ENCODE measurements at regions not wholly inside any gene's neighbourhood (a gene's known extent, or its start where the extent isn't known, plus 50 kb on each side); places are given as distances from the start of the nearest gene placed in this dataset.
A peak's percentile ranks its signal among the peaks of the same experiment; 100 is the strongest.

DNA sequence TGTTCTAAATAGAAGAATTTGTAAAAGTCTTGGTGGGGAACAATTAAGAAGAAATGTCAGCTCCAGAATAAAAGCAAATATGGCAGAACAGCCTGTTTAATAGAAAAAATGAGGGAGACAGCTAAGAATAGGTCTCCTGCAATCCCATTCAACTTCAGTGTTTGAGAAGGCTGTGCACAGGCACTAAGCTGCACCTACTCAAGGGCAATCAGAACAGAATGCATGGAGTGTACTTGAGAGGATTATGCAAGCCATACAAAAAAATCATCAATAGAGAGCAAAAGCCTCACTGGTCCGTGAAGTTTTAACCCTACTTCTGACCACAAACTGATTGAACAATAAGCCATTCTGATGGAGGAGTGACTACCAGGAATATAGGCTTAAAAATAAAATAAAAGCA, 690.7 kb upstream of the PCDH15 start:
- no peak for DNase-seq

DNA sequence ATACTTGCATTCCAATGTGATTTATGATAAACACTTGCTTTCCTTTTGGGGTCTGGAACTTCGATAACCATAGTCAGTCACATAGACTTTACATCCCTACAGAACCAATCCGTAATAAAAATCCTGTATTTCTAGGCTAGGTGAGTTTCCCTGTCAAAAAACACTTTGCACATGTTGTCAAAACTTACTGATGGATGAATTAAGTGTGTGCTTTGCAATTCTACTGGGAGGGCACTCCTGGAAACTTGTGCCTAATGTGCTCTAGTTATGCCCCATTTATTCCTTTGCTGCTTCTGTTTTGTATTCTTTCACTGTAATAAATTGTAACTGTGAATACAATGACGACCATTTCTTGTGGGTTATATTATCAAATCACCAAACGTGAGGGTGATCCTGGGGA, 684.8 kb upstream of the PCDH15 start:
- DNase-seq: no peak

DNA sequence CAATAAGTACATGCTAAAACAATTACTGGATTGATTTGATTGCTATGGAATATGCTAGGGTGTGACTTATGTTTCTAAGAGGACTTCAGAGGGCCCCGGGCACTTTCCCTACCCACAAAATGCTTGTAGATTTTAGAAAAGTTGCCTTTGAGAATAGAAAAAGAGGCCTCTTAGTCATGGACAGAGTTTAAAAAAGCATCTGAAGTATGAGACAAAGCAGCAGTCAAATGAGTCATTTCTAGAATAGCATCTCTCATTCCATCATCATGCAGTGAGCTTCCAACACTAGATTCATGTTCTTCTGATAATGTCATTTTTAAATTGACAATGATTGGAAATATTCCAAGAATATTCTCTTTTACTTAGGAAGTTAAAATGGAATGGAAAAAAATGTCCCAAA, 675.1 kb upstream of the PCDH15 start:
- DNase-seq: no peak

DNA sequence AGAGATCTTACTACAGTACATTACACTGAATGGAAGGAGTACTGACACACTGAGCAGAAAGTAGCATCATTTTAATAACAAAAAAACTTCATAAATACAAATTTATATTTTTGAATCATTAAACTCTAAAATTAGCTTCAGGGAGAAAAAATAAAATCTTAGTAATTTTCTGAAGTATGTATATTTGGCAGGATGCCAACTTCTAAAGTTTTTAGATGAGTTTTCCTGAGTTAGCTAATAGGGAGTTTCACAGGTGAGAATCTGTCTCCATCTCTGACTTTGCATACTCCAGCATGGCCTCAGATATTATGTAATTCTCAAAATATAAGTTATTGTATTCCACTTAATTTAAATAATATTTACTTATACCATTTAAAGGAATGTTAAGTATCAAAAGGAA, 673.2 kb upstream of the PCDH15 start:
- DNase-seq: no peak

DNA sequence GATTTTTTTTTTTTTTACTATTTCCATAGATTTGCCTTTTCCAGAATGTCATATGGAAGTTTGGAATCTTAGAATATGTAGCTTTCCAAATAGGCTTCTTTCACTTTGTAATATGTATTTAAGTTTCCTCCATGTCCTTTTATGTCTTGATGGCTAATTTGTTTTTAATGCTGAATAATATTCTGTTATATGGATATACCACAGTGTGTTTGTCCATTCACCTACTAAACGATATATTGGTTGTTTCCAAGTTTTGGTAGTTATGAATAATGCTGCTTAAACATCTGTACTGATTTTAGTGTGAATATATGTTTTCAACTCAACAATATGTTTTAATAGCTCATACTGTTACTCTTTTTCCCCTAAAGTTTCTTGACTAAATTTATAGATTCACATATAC, 669.8 kb upstream of the PCDH15 start:
- no peak for DNase-seq

DNA sequence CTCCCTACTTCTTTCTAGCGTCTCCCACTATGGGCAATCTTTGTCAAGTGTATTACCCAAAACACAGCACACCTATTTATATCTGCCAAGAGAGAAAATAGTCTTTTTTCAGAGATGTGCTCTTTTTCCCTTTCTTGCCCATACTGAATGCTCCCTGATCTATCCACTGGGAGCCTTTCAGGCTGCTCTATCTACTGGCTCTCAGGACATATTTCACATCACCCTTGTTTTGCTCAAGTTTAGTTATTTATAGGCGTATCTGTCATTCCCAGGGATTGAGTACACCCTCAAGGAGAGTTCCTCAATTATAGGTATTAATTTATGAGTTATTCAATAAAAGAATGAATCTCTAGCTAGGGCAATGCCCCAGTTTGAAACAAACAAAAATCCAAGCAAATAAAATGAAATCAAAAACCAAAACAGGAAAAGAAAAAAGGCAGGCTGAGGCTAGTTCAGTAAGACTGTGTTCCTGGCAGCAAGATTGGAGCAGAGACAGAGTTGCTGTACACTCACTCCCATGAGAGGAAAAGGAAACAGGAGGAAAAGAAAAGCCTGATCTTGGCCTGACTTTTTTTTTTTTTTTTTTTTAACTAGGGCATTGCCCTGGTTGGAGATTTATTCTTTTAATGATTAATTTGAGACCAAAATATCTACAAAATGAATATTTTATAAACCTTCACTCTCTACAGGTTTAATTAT, 665.9 kb upstream of the PCDH15 start:
- no peak for DNase-seq

DNA sequence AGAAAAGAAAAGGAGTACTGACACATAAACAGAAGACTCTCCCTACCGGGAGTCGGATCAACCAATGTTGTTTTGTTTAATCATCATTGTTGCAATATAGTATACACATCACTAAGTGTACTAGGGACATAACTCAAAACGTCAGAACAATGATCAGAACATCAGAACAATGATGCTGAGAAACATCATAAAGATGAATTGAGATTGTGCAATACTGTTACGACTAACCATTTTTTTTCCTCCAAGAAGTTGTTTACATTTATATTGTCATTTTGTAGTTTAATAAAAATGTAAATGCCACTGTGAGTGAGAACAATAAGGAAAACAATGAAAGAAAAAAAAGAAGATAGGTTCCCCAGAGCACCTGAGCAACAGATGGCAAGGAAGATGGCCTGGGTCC, 663.1 kb upstream of the PCDH15 start:
- no peak for DNase-seq

DNA sequence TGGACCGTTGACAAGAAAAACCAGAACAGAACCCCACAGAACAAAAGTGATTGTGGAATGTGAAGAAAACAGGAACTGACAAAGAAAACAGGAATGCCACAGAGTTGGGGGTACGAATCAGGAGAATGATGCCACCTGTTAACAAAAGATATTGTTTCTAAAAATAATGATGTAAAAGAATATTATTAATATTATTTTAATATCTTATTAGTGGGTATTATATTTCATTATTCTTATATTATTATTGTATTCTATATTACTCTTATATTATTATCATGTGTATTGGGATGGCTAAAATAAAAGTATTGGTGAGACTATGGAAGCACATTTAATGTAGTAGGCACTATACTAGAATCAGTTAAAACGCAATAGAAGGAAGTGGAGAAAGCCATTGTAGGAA, 659.0 kb upstream of the PCDH15 start:
- DNase-seq: no peak

DNA sequence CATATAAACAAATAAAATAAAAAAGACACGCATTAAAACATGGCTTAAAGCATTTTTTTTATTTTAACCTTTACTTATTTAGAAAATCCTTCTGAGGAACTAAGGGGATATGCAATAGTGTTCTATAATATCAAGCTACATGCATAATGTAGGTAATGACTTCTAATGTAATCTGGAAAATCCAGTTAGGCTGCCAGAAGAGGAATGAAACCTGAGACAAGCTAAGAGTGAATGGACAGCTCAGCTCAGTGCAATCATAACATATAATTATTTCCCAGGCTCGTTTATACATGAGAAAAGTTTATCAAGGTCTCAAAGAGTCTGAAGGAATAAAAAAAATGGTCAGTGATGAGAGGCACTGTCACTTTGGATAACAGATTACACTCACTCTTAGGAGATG, 649.0 kb upstream of the PCDH15 start:
- no peak for DNase-seq

DNA sequence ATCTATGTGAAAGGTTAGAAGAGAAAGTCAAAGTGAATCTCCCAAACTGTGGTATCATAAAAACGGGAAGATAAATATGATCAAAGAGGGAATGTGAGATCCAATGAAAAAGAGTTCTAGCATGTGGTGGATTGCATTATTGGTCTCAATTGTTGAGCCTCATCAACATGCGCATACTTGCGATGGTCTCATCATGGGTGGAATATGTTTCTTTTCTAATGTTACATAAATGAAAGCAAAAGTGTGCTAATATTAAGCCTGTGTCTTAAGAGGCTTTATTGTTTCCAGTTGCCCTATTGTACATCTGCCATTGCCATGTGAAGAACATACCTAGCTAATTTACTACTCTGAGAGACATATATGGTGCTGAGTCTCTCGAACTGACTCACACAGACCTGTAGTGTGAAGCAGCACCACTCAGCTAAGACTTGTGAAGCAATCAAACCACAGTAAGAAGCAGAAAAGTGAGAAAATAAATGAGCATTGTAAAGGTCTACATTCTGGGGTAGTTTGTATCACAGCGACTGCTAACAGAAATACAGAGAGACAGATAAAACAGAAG, 645.5 kb upstream of the PCDH15 start:
- no peak for DNase-seq

DNA sequence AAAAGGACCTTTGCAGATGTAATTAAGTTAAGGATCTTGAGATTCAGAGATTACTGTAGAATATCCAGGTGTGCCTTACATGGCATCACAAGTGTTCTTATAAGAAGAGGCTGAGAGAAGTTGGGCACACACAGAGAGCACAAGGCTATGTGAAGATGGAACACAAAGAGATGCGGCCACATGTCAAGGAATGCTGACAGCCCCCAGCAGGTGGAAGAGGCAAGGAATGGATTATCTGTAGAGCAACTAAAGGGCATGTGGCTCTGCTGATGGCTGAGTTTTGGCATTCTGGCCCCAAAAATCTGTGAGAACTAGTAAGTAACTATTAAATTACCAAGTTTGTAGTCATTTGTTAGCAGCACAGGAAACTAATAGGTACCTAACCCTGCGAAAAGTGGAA, 640.7 kb upstream of the PCDH15 start:
- no peak for DNase-seq

DNA sequence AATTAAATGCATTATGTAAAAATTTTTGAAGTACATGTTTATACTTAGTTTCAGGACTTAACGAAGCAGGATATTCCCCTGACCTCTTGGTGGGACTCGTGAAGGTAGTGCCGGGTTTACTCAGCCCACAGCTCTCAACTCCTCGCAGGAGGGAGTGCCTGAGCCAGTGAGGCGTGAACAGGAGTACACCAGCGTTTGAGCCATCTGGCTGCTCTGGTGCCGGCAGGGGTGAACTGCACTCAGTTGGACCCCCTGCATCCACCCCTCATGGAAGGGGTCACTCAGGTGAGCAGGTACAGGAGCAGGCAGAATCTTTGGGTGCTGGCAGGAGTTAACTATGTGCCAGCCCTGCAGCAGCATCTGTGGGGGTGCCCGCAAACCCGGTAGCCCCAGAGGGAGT, 625.1 kb upstream of the PCDH15 start:
- no peak for DNase-seq

DNA sequence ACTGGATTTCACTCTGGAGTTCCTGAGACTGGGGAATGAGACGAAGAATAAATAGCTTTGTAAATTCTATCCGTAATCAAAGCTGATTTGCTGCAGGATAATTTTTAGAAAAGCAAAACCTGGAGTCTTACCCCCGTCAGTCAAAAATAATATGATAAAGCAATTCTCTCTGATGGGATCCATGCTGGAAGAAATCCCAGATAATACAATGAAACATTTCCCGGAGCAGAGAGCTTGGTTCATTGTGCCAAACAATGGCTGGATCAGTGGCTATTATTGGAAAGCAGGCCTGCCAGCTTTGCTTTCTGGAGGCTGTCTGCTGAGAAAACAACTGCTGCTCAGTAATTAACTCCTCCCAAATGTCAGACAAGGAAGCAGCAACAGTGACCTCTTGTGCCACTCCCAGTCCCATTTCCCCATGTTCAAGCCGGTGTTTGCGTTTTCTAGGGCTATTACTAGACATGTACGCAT, 609.4 kb upstream of the PCDH15 start:
- peak; percentile 95 for DNase-seq

DNA sequence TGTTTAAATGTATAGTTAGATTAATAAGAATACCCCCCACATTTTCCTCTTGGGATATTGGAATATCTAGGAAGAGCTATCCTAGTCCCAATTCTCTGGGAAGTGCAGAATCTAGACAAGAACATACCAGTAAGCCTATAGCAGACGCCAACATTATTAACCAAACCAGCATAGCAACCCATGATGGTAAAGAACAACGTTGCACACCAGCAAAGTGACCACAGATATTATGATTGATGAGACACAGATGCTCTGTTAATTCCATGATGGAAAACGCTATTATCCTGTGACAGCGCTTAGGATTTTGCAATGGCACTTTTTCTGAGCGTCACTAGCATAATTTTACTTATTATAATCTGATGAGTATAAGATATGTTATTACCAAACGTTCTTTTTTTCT, 603.1 kb upstream of the PCDH15 start:
- DNase-seq: no peak

DNA sequence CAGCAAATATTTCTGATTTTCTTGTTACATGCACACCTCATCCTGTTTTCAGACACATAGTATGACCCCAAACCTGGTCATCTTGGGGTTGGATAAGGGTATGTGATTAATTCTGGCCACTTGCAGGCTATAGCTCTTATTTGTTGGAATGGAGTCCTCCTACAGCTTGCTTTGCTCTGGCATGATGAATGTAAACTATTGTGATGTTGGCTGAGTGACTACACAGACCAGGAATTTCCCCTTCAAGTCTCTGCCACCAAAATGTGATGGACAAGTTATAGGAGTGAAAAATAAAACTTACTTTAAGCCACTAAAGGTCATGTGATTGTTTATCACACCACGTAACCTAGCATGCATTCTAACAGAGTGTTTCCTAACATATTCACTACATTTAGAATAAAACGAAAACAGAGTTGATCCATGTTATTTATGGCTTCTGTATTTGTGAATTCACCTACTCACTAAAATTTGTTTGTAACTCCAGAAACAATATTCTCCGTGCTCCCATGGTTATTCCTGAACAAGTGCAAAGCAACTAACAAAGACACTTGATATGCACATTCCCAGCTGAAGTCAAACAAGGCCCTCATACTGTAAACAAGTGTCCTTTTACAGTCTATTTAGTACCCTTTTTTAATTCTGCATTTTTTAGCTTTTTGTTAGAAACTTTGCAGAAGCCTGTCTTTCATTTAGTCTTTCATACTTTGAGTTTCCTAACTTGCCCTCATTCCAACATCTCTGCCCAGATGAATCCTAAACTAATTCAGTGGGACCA, 599.2 kb upstream of the PCDH15 start:
- no peak for DNase-seq

DNA sequence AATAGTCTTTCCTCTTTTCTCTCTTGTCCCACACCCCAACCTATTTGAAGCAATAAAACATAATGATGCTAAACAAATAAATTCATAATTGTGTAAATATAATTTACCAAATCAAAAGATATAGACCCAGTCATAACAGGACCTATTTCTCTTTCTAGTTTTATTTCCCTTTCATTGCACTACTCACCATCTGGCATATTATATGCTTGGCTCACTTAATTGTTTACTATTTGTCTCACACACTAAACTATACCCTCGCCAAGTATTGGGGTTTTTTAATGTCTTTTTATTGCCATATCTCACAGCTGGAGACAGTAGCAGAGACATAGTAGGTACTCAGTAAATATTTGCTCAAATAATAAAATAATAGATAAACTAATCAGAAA, 597.5 kb upstream of the PCDH15 start:
- no peak for DNase-seq

DNA sequence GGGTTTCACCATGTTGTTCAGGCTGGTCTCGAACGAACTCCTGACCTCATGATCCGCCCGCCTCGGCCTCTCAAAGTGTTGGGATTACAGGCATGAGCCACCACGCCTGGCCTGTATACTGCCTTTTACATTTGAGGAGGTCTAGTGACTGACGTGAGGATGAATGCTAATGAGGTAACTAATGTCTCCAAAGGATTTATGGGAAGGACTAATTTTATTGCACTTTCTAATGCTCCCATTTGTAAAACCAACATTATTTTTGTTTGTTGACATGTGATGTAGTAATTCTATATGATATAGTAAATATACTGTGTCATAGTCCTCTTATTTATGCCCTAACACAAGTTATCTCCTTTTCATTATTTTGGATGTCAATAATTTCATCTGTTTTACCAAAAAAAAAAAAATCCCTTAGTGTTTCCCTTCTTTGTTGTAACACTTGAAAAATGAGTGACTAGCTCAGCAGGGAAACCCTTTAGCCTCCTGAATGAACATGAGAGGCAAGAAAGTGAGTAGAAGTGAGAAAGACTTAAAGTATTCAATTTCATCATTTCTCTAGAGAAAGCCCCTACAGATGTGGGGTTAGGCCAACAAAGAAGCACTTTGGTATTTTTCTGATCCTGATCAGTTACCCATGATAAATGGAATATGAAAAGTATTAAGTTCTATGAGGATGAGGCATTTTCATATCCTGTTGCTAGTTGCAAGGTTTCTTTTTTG, 596.9 kb upstream of the PCDH15 start:
- no peak for DNase-seq

DNA sequence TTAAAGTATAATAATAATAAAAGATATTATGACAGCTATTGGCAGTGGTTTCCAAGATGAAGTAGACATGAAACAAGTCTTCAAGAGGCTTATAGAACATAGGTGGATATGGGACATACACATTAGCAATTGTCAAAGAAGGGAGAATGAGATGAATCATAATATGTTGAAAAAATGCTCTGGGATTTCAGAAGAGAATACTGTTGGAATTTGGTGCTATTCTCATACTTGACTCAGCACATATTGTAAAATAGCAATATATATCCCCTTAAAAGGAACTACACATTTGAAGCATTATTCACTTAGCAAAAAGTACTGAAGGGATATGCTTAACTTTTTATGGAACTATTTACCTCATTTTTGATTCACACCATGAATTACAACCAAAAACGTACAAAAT, 577.2 kb upstream of the PCDH15 start:
- no peak for DNase-seq

DNA sequence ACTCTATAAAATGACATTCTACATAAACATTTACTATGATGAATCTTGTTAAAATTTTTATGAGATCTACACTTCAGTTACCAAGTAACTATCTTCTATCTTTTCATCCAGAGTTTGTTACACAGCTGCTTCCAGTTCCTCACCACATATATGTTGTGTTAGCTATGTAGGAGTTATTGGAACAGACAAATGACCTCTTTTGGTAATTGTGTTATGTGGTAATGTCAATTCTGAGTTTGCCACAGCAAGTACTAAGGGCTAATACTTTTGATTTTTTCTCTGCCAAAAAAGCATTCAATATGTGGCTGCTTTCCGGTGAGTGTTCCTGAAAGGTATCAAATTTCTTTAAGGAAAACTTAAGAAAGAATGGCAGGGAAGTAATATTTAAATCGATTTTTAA, 573.9 kb upstream of the PCDH15 start:
- DNase-seq: no peak

DNA sequence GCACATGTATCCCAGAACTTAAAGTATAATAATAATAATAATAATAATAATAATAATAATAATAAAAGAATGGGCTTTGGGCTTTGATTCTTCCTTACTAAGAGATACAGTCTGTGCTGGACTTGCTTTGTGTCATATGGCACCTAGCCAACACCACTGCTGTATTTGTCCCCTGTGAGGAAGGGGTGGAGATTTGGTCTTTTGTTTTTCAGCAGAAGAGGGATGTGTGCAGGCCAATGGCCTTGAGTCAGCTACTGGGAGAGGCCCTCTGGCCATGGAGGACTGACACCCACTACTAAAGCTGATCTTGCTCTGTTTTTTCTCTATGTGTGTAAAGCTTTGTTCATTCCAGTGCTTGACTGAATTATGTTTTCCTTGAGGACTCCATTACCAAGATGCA, 573.0 kb upstream of the PCDH15 start:
- no peak for DNase-seq

DNA sequence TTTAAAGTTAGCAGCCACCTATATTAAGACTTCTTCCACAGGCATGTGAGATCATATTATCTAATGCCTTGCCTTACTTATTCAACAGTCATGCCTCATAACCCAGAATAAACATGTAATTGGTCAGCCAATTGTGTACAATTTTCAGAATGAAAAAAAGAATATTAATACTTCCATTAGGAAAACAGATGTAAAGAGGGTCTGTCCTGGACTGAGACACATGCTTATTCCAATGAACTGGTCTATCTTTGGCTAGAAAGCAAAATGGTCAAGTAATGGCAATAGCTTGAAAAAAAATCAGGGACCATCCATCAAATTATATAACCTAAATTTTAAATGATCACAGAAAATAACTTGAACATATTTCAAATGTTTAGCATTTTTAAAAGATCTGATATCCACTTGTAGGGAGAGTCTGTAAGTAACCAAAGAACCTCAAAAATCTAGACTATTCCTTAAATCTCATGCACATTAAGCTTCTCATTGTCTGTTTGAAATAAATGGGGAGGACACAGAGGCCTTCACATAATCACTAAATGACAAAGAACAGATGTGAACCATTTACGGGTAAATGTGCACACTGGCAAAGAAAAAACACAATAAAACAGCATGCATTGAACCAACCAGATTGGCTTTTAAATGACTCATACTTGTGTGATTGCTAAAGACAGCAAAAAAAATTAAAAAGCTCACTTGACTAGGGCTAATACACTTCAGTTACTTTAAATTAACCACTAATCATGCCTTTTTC, 568.8 kb upstream of the PCDH15 start:
- peak; percentile 77 for DNase-seq

DNA sequence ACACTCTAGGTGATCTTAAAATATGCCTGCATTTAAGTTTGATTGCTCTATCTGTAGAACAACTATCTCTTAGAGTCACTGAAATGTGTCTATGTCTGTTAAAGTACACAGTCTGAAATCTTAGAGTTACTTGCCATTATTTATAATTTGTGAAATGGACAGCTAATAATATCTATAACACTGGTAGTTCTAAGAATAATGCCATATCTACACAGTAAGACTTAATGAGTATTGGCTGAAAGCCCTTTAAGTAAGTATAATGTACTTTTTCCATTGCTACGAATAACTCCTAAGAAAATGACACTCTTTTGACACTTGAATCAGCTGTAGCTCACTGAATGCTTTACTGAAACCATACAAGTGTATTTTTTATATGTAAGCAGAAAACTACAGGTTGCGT, 567.4 kb upstream of the PCDH15 start:
- peak; percentile 35 for DNase-seq

DNA sequence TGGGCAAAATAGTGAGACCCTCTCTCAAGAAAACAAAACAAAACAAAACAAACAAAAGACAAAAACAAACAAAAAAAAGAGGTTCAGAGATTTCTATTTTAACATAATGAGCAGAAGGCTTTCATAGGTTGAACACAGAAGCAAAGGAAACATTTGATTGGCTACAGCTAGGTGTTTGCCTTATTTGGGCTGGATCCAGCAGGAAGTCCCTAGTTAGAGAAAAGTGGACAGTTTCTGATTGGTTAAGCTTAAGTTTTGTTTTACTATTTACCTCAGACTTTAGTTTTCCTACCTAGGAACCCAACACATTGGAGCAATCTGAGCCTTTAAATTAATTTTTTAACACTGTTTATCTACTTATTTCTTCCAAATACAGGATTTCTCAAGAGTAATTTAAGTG, 566.5 kb upstream of the PCDH15 start:
- no peak for DNase-seq

Data from NCI-H2227 treated with DMSO at 0.1 percent for 48 hours (cell line).